IMR-90 (cell line): ENCODE measurements at regions not wholly inside any gene's neighbourhood (a gene's known extent, or its start where the extent isn't known, plus 50 kb on each side); places are given as distances from the start of the nearest gene placed in this dataset.

Experiments used
- ATAC-seq: fragments of 200-7000 bp; cut with Tn5 transposase; 2 replicates; pipeline ENCODE4 v1.9.1; 2020; ENCODE audit warnings: low read depth, mild to moderate bottlenecking, moderate library complexity
- BruUV-seq: library from RNA; stranded (reverse); fragments of 400-500 nt; replicated peaks from 2 replicates; lab custom pipeline; 2021; lab: Mats Ljungman, UMichigan
- CTCF ChIA-PET: fragments of 300-600 bp; formaldehyde crosslinking; extraction: SDS; loops from one replicate; lab custom pipeline; 2021; ENCODE audit warnings: antibody characterized with exemption; lab: Yijun Ruan, JAX
- POLR2A ChIA-PET: fragments of 300-600 bp; sonication (Branson Sonifier 250); formaldehyde crosslinking; loops from one replicate; lab custom pipeline; 2022; ENCODE audit warnings: antibody characterized with exemption; ENCODE audit not compliant: unreplicated experiment; lab: Charles Lee
- DNase-seq: peaks from one replicate; pipeline ENCODE4 v3.0.0; 2013
- H2AFZ ChIP-seq: replicated peaks from 2 replicates; pipeline ENCODE3; 2013; ENCODE audit warnings: low read length, mild to moderate bottlenecking; ENCODE audit not compliant: poor library complexity
- H2AK5ac ChIP-seq: 2 replicates; pipeline ENCODE4 v1.6.1; 2013; ENCODE audit warnings: low read depth, low read length, inconsistent platforms
- H2AK9ac ChIP-seq: replicated peaks from 2 replicates; pipeline ENCODE3; 2013; ENCODE audit warnings: mild to moderate bottlenecking, low read depth, low read length, moderate library complexity; ENCODE audit not compliant: poor library complexity
- H2BK120ac ChIP-seq: 2 replicates; pipeline ENCODE4 v1.6.1; 2013; ENCODE audit warnings: low read depth, low read length, inconsistent platforms
- H2BK15ac ChIP-seq: 3 replicates; pipeline ENCODE4 v1.6.1; 2013; ENCODE audit warnings: low read depth, low read length, inconsistent platforms
- H2BK20ac ChIP-seq: 2 replicates; pipeline ENCODE4 v1.6.1; 2013; ENCODE audit warnings: low read depth, mild to moderate bottlenecking, inconsistent platforms, low read length, moderate library complexity
- H2BK5ac ChIP-seq: 2 replicates; pipeline ENCODE4 v1.6.1; 2013; ENCODE audit warnings: mild to moderate bottlenecking, low read depth, low read length, inconsistent platforms; ENCODE audit not compliant: poor library complexity, severe bottlenecking
- H3K14ac ChIP-seq: replicated peaks from 2 replicates; pipeline ENCODE4 v1.6.1; 2013; ENCODE audit warnings: low read depth, low read length, inconsistent platforms
- H3K18ac ChIP-seq: 2 replicates; pipeline ENCODE4 v1.6.1; 2013; ENCODE audit warnings: low read depth, low read length, control low read depth
- H3K23ac ChIP-seq: 2 replicates; pipeline ENCODE4 v1.6.1; 2013; ENCODE audit warnings: low read depth, low read length, inconsistent platforms
- H3K27ac ChIP-seq: 2 replicates; pipeline ENCODE4 v1.5.1; 2013; ENCODE audit warnings: mild to moderate bottlenecking, control low read depth, low read length; ENCODE audit not compliant: insufficient read depth
- H3K27me3 ChIP-seq: 2 replicates; pipeline ENCODE4 v1.6.1; 2013; ENCODE audit warnings: low read length; ENCODE audit not compliant: control insufficient read depth, insufficient read depth
- H3K36me3 ChIP-seq: 2 replicates; pipeline ENCODE4 v1.6.1; 2013; ENCODE audit warnings: low read length, mixed read lengths; ENCODE audit not compliant: control insufficient read depth, insufficient read depth
- H3K4ac ChIP-seq: 2 replicates; pipeline ENCODE4 v1.6.1; 2013; ENCODE audit warnings: low read depth, low read length, inconsistent platforms
- H3K4me1 ChIP-seq: 2 replicates; pipeline ENCODE4 v1.6.1; 2013; ENCODE audit warnings: low read length, mixed read lengths; ENCODE audit not compliant: control insufficient read depth, insufficient read depth
- H3K4me2 ChIP-seq: 2 replicates; pipeline ENCODE4 v1.6.1; 2013; ENCODE audit warnings: low read depth, mild to moderate bottlenecking, control low read depth, low read length, moderate library complexity
- H3K4me3 ChIP-seq: 2 replicates; pipeline ENCODE4 v1.5.1; 2013; ENCODE audit warnings: low read depth, mild to moderate bottlenecking, control low read depth, low read length, moderate library complexity; ENCODE audit not compliant: insufficient read depth
- H3K56ac ChIP-seq: 2 replicates; pipeline ENCODE4 v1.6.1; 2013; ENCODE audit warnings: low read length, inconsistent platforms; ENCODE audit not compliant: insufficient read depth; ENCODE audit errors: extremely low read depth
- H3K79me1 ChIP-seq, 2 experiments: 2 replicates each; pipeline ENCODE4 v1.6.1; 2013; ENCODE audit warnings: low read length in 2 of 2, inconsistent platforms in 1 of 2, low read depth in 1 of 2
- H3K9ac ChIP-seq: 2 replicates; pipeline ENCODE4 v1.6.1; 2013; ENCODE audit warnings: low read depth, low read length, control low read depth
- H3K9me1 ChIP-seq: 2 replicates; pipeline ENCODE4 v1.6.1; 2013; ENCODE audit warnings: low read length, inconsistent platforms; ENCODE audit not compliant: insufficient read depth
- H3K9me3 ChIP-seq: 2 replicates; pipeline ENCODE4 v1.6.1; 2013; ENCODE audit warnings: low read length; ENCODE audit not compliant: control insufficient read depth, insufficient read depth
- H4K20me1 ChIP-seq: 2 replicates; pipeline ENCODE4 v1.6.1; 2013; ENCODE audit warnings: low read length, inconsistent platforms; ENCODE audit not compliant: insufficient read depth
- H4K5ac ChIP-seq: 2 replicates; pipeline ENCODE4 v1.6.1; 2013; ENCODE audit warnings: mild to moderate bottlenecking, low read depth, low read length, control low read depth
- H4K8ac ChIP-seq, 2 experiments: 2 replicates each; pipeline ENCODE4 v1.6.1; 2013; ENCODE audit warnings: low read depth in 2 of 2, low read length in 2 of 2, control low read depth in 1 of 2, inconsistent platforms in 1 of 2
- H4K91ac ChIP-seq: 2 replicates; pipeline ENCODE4 v1.6.1; 2013; ENCODE audit warnings: low read depth, low read length, inconsistent platforms; ENCODE audit not compliant: insufficient read depth
- BHLHE40 ChIP-seq: fragments of 150-350 bp; IDR thresholded peaks from 2 replicates; pipeline ENCODE4 v1.6.1; 2016; ENCODE audit warnings: mild to moderate bottlenecking, low read depth, low read length
- CHD1 ChIP-seq: IDR thresholded peaks from 2 replicates; pipeline ENCODE4 v1.6.1; 2012; ENCODE audit warnings: low read depth, low read length, improper control_type of control experiment
- CTCF ChIP-seq: conservative IDR thresholded peaks from 2 replicates; pipeline ENCODE4 v1.5.1; 2012; ENCODE audit warnings: mild to moderate bottlenecking, low read depth, low read length, improper control_type of control experiment
- ELK1 ChIP-seq: fragments of 150-350 bp; IDR thresholded peaks from 2 replicates; pipeline ENCODE4 v1.6.1; 2016; ENCODE audit warnings: low read depth, mild to moderate bottlenecking, low read length, moderate library complexity, borderline replicate concordance
- FOS ChIP-seq: fragments of 150-350 bp; IDR thresholded peaks from 2 replicates; pipeline ENCODE4 v1.6.1; 2016; ENCODE audit warnings: low read depth, low read length
- MAFK ChIP-seq: IDR thresholded peaks from 2 replicates; pipeline ENCODE4 v1.6.1; 2012; ENCODE audit warnings: low read depth, low read length, improper control_type of control experiment
- MAZ ChIP-seq: IDR thresholded peaks from 2 replicates; pipeline ENCODE4 v1.6.1; 2012; ENCODE audit warnings: low read depth, mild to moderate bottlenecking, low read length, improper control_type of control experiment, moderate library complexity, borderline replicate concordance
- MXI1 ChIP-seq: IDR thresholded peaks from 2 replicates; pipeline ENCODE4 v1.6.1; 2012; ENCODE audit warnings: low read depth, mild to moderate bottlenecking, low read length, moderate library complexity, borderline replicate concordance
- NFE2L2 ChIP-seq: fragments of 150-350 bp; IDR thresholded peaks from 2 replicates; pipeline ENCODE4 v1.6.1; 2016; ENCODE audit warnings: low read depth, mild to moderate bottlenecking, low read length
- POLR2A ChIP-seq: IDR thresholded peaks from 2 replicates; pipeline ENCODE4 v1.6.1; 2012; ENCODE audit warnings: mild to moderate bottlenecking, low read depth, low read length
- RAD21 ChIP-seq: IDR thresholded peaks from 2 replicates; pipeline ENCODE4 v1.6.1; 2012; ENCODE audit warnings: low read length, improper control_type of control experiment
- RCOR1 ChIP-seq: IDR thresholded peaks from 2 replicates; pipeline ENCODE4 v1.6.1; 2012; ENCODE audit warnings: mild to moderate bottlenecking, low read length, improper control_type of control experiment; ENCODE audit not compliant: insufficient replicate concordance
- RFX5 ChIP-seq: IDR thresholded peaks from 2 replicates; pipeline ENCODE4 v1.8.0; 2012; ENCODE audit warnings: low read depth, mild to moderate bottlenecking, low read length, moderate library complexity
- USF2 ChIP-seq: fragments of 150-350 bp; IDR thresholded peaks from 2 replicates; pipeline ENCODE4 v1.6.1; 2017; ENCODE audit warnings: mild to moderate bottlenecking, antibody characterized with exemption, low read length, low read depth
- WGBS, 2 experiments: methylation state at CpG; one replicate each; pipeline versions ENCODE4 v1.1.5 to v1.1.7; 2013; ENCODE audit warnings: missing lambda C conversion rate in 2 of 2; ENCODE audit not compliant: insufficient read length in 1 of 2; ENCODE audit errors: extremely low coverage in 2 of 2; 5-methylcytosine and 5-hydroxymethylcytosine counted together
- dilution Hi-C: fragments of 300-500 bp; cut with HindIII; formaldehyde crosslinking; loops from one replicate; pipeline ENCODE4 v1.14.3; 2018; ENCODE audit warnings: low sequenced_read_pairs; ENCODE audit not compliant: unreplicated experiment
- in situ Hi-C: fragments of 300-500 bp; cut with MboI; formaldehyde crosslinking; loops from 3 replicates; pipeline ENCODE4 v1.14.3; 2019; ENCODE audit warnings: low sequenced_read_pairs, inconsistent platforms, mixed read lengths
- intact Hi-C: fragments of 100-400 bp; cut with micrococcal nuclease; formaldehyde crosslinking; loops from 2 replicates; pipeline ENCODE4 v1.10.0; 2022

DNA sequence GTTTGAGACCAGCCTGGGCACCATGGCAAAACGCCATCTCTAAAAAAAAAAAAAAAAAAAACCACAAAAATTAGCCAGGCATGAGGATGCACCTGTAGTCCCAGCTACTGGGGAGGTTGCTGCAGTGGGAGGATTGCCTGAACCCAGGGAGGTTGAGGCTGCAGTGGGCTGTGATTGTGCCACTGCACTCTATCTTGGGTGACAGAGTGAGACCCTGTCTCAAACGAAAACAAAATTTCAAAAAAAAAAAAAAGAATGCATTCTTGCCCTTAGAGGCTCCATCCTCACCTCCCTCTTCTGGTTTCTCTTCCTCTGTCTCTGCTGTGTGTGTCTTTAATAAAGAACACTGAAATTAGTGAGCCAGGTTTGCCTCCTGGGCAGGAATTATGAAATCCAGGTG lies 107.8 kb downstream of the VCPKMT start:
- H2AK9ac ChIP-seq: no peak overlapping the region
- peak overlapping the region; percentile 11 to 79; a peak in 2 of 4 replicates for H4K8ac ChIP-seq
- intact Hi-C loops: no loop called here
- no TSS peak for BruUV-seq
- in situ Hi-C loops: no loop called here
- H3K4me1 ChIP-seq: peaks cover 17% of the 10 kb centered on the region
- H3K27ac ChIP-seq: no peak overlapping the region
- no peak overlapping the region for H4K5ac ChIP-seq
- peak overlapping the region; percentile 16; the same call in 1 of the 3 replicates for H2BK15ac ChIP-seq
- DNase-seq (no peak), ATAC-seq (no peak)
- no peak overlapping the region for H3K4me2 ChIP-seq
- H3K9me3 ChIP-seq: no peaks in the 10 kb centered on the region
- H4K20me1 ChIP-seq: no peaks in the 10 kb centered on the region
- no peak overlapping the region for H3K18ac ChIP-seq
- WGBS, 2 experiments: no CpG with 5 or more reads among the region's 2 CpGs
- ChIA-PET POLR2A (no interaction called here), CTCF (no interaction called here)
- no peak overlapping the region for H2BK20ac ChIP-seq
- H3K56ac ChIP-seq: no peak overlapping the region
- dilution Hi-C loops: no loop called here
- H3K27me3 ChIP-seq: no peaks in the 10 kb centered on the region
- H3K14ac ChIP-seq: no peak overlapping the region
- peak overlapping the region; percentile 38; the same call in 1 of the 2 replicates for H2BK120ac ChIP-seq
- H3K36me3 ChIP-seq: no peaks in the 10 kb centered on the region
- H3K79me1 ChIP-seq: peaks cover 0 to 4% of the 10 kb centered on the region in 2 experiments; a peak in 1 of 4 replicates
- peak overlapping the region; percentile 54; the same call in 1 of the 2 replicates for H4K91ac ChIP-seq
- H3K23ac ChIP-seq: no peak overlapping the region
- H3K9ac ChIP-seq: no peak overlapping the region
- H3K4ac ChIP-seq: peak overlapping the region; percentile 43; the same call in 1 of the 2 replicates
- H2BK5ac ChIP-seq: no peak overlapping the region
- peak overlapping the region; percentile 27; the same call in 1 of the 2 replicates for H2AK5ac ChIP-seq
- no peak overlapping the region for H2AFZ ChIP-seq
- TF ChIP-seq RAD21 (no peak), MXI1 (no peak), FOS (no peak), BHLHE40 (no peak), MAFK (no peak), CHD1 (no peak), RFX5 (no peak), RCOR1 (no peak), ELK1 (no peak), MAZ (no peak), NFE2L2 (no peak), POLR2A (no peak), USF2 (no peak), CTCF (no peak)
- H3K9me1 ChIP-seq: peaks cover 7% of the 10 kb centered on the region
- H3K4me3 ChIP-seq: no peak overlapping the region
